Astrocyte (in vitro differentiated cells and primary cell): ENCODE measurements at regions not wholly inside any gene's neighbourhood (a gene's known extent, or its start where the extent isn't known, plus 50 kb on each side); places are given as distances from the start of the nearest gene placed in this dataset.
"Not testable (repeated sequence)": the region's sequence is repeated elsewhere in the genome, so short reads cannot be mapped to it uniquely, and the experiment has no call there.

Experiments
- DNase-seq: peaks from one replicate; pipeline ENCODE4 v3.0.0-alpha.2; 2010; ENCODE audit warnings: low read depth
- FAIRE-seq: peaks from 2 replicates; lab custom pipeline; 2011; peaks lifted over from hg19 to GRCh38; lab: Jason Lieb, UNC
- H2AFZ ChIP-seq: 2 replicates; pipeline ENCODE4 v1.6.0; 2012; ENCODE audit warnings: low read depth, low read length, inconsistent platforms
- H3K27ac ChIP-seq: 2 replicates; pipeline ENCODE4 v1.5.1; 2011; ENCODE audit warnings: low read depth, low read length, inconsistent platforms
- H3K27me3 ChIP-seq: 2 replicates; pipeline ENCODE4 v1.6.0; 2011; ENCODE audit warnings: low read length, inconsistent platforms; ENCODE audit not compliant: insufficient read depth
- H3K36me3 ChIP-seq: 2 replicates; pipeline ENCODE4 v1.5.1; 2011; ENCODE audit warnings: low read length, inconsistent platforms; ENCODE audit not compliant: insufficient read depth
- H3K4me1 ChIP-seq: 2 replicates; pipeline ENCODE4 v1.5.1; 2011; ENCODE audit warnings: low read length, inconsistent platforms; ENCODE audit not compliant: insufficient read depth
- H3K4me2 ChIP-seq: 2 replicates; pipeline ENCODE4 v1.6.0; 2012; ENCODE audit warnings: low read length, inconsistent platforms
- H3K4me3 ChIP-seq: 2 replicates; pipeline ENCODE4 v1.5.1; 2011; ENCODE audit warnings: low read depth, mild to moderate bottlenecking, low read length, inconsistent platforms; ENCODE audit not compliant: insufficient read depth
- H3K79me2 ChIP-seq: 2 replicates; pipeline ENCODE4 v1.6.0; 2012; ENCODE audit warnings: mild to moderate bottlenecking, low read length, inconsistent platforms; ENCODE audit not compliant: insufficient read depth
- H3K9ac ChIP-seq: 2 replicates; pipeline ENCODE4 v1.6.0; 2012; ENCODE audit warnings: mild to moderate bottlenecking, low read length, inconsistent platforms
- H3K9me3 ChIP-seq: 2 replicates; pipeline ENCODE4 v1.5.1; 2012; ENCODE audit warnings: low read depth, mild to moderate bottlenecking, low read length, inconsistent platforms; ENCODE audit not compliant: insufficient read depth
- H4K20me1 ChIP-seq: 2 replicates; pipeline ENCODE4 v1.6.0; 2012; ENCODE audit warnings: low read length, inconsistent platforms; ENCODE audit not compliant: insufficient read depth
- H3K27ac Mint-ChIP-seq: one replicate; pipeline ENCODE4 v1.8.0; 2021; ENCODE audit warnings: mild to moderate bottlenecking, mixed read lengths; ENCODE audit not compliant: unreplicated experiment
- H3K27me3 Mint-ChIP-seq: one replicate; pipeline ENCODE4 v1.8.0; 2021; ENCODE audit warnings: low read depth, mixed read lengths; ENCODE audit not compliant: unreplicated experiment
- H3K36me3 Mint-ChIP-seq: one replicate; pipeline ENCODE4 v1.8.0; 2021; ENCODE audit warnings: low read depth, mixed read lengths; ENCODE audit not compliant: unreplicated experiment
- H3K4me1 Mint-ChIP-seq: one replicate; pipeline ENCODE4 v1.8.0; 2021; ENCODE audit warnings: low read depth, mixed read lengths; ENCODE audit not compliant: unreplicated experiment
- H3K4me3 Mint-ChIP-seq: one replicate; pipeline ENCODE4 v1.8.0; 2021; ENCODE audit warnings: mild to moderate bottlenecking, moderate library complexity, mixed read lengths; ENCODE audit not compliant: unreplicated experiment
- H3K9me3 Mint-ChIP-seq: one replicate; pipeline ENCODE4 v1.8.0; 2021; ENCODE audit warnings: mild to moderate bottlenecking, mixed read lengths; ENCODE audit not compliant: unreplicated experiment
- EZH2 ChIP-seq: IDR thresholded peaks from 2 replicates; pipeline ENCODE4 v1.6.1; 2012; ENCODE audit warnings: mild to moderate bottlenecking, low read length, inconsistent platforms; ENCODE audit not compliant: insufficient read depth
- TF ChIP-seq, protein P1 (sequence below): IDR thresholded peaks from 2 replicates; pipeline ENCODE4 v1.5.1; 2011; ENCODE audit warnings: low read depth, mild to moderate bottlenecking, inconsistent platforms, low read length, moderate library complexity; ENCODE audit not compliant: insufficient read depth

GRCh38 chr12:127607146-127607725 is 659.7 kb upstream of the TMEM132C start:
- H3K4me1 Mint-ChIP-seq: no peaks in the 10 kb centered on the region
- no peak overlapping the region for H3K4me3 Mint-ChIP-seq
- H3K4me2 ChIP-seq: no peak overlapping the region
- H4K20me1 ChIP-seq: no peaks in the 10 kb centered on the region
- no peaks in the 10 kb centered on the region for H3K36me3 ChIP-seq
- FAIRE-seq (no peak), DNase-seq (no peak)
- no peaks in the 10 kb centered on the region for H3K27me3 Mint-ChIP-seq
- no peak for TF ChIP-seq EZH2
- TF ChIP-seq, protein P1, sequence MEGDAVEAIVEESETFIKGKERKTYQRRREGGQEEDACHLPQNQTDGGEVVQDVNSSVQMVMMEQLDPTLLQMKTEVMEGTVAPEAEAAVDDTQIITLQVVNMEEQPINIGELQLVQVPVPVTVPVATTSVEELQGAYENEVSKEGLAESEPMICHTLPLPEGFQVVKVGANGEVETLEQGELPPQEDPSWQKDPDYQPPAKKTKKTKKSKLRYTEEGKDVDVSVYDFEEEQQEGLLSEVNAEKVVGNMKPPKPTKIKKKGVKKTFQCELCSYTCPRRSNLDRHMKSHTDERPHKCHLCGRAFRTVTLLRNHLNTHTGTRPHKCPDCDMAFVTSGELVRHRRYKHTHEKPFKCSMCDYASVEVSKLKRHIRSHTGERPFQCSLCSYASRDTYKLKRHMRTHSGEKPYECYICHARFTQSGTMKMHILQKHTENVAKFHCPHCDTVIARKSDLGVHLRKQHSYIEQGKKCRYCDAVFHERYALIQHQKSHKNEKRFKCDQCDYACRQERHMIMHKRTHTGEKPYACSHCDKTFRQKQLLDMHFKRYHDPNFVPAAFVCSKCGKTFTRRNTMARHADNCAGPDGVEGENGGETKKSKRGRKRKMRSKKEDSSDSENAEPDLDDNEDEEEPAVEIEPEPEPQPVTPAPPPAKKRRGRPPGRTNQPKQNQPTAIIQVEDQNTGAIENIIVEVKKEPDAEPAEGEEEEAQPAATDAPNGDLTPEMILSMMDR: no peak
- no peaks in the 10 kb centered on the region for H3K36me3 Mint-ChIP-seq
- H3K27me3 ChIP-seq: no peaks in the 10 kb centered on the region
- H2AFZ ChIP-seq: no peak overlapping the region
- H3K9me3 Mint-ChIP-seq: peaks cover 13% of the 10 kb centered on the region
- no peaks in the 10 kb centered on the region for H3K9me3 ChIP-seq
- no peak overlapping the region for H3K9ac ChIP-seq
- no peak overlapping the region for H3K27ac Mint-ChIP-seq
- H3K4me3 ChIP-seq: no peak overlapping the region
- no peak overlapping the region for H3K27ac ChIP-seq
- no peaks in the 10 kb centered on the region for H3K4me1 ChIP-seq
- H3K79me2 ChIP-seq: no peaks in the 10 kb centered on the region

DNA sequence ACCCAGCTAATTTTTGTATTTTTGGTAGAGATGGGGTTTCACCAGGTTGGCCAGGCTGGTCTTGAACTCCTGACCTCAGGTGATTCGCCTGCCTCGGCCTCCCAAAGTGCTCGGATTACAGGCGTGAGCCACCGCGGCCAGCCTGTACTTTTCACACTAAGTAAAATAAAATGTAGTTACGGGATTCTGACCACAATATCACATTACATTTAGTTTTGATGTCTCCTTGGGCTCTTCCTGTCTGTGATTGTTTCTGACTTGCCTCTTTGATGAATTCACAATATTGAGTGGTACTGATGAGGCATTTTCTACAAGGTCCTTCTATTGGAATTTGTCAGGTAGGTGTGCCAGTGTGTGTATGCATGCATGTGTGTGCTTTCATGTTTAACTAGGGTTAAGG is 658.6 kb upstream of the TMEM132C start:
- H3K27ac ChIP-seq, FAIRE-seq, H3K36me3 ChIP-seq, H3K4me1 ChIP-seq, H3K27me3 ChIP-seq, H3K4me1 Mint-ChIP-seq, H3K79me2 ChIP-seq, H3K36me3 Mint-ChIP-seq, H3K4me2 ChIP-seq, H3K4me3 Mint-ChIP-seq, H3K4me3 ChIP-seq, H2AFZ ChIP-seq, H3K27me3 Mint-ChIP-seq, H3K27ac Mint-ChIP-seq, H3K9me3 Mint-ChIP-seq, H3K9me3 ChIP-seq, H4K20me1 ChIP-seq, H3K9ac ChIP-seq: not testable (repeated sequence)
- DNase-seq: peak; percentile 64

DNA sequence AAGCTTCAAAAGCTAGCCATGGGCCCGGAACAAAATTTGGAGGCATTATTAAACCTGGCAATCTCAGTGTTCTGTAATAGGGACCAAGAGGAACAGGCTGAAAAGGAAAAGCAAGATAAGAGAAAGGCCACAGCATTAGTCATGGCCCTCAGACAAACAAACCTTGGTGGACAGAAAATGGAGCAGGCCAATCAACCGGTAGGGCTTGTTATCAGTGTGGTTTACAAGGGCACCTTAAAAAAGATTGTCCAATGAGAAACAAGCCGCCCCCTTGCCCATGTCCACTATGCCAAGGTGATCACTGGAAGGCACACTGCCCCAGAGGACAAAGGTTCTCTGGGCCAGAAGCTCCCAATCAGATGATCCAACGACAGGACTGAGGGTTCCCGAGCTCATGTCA is 653.9 kb upstream of the TMEM132C start:
- TF ChIP-seq EZH2: no peak
- TF ChIP-seq, protein P1: no peak
- peaks cover 5% of the 10 kb centered on the region for H3K4me1 ChIP-seq

More for the DNA sequence above, 653.9 kb upstream of the TMEM132C start:
- H3K4me3 Mint-ChIP-seq: no peak overlapping the region
- Histone ChIP-seq H3K4me3 (no peak overlapping the region), H3K9ac (no peak overlapping the region), H3K27me3 (no peaks in the 10 kb centered on the region), H3K36me3 (no peaks in the 10 kb centered on the region), H3K27ac (no peak overlapping the region), H3K79me2 (no peaks in the 10 kb centered on the region), H3K9me3 (no peaks in the 10 kb centered on the region), H4K20me1 (no peaks in the 10 kb centered on the region), H3K4me2 (no peak overlapping the region), H2AFZ (no peak overlapping the region)
- no peaks in the 10 kb centered on the region for H3K36me3 Mint-ChIP-seq
- no peak for FAIRE-seq
- H3K27ac Mint-ChIP-seq: no peak overlapping the region
- peak; percentile 49 for DNase-seq
- no peaks in the 10 kb centered on the region for H3K4me1 Mint-ChIP-seq
- H3K9me3 Mint-ChIP-seq: peaks cover 15% of the 10 kb centered on the region
- no peaks in the 10 kb centered on the region for H3K27me3 Mint-ChIP-seq
